Muscle layer of duodenum (tissue), 2 donors: ENCODE measurements at regions not wholly inside any gene's neighbourhood (a gene's known extent, or its start where the extent isn't known, plus 50 kb on each side); places are given as distances from the start of the nearest gene placed in this dataset.

Source experiments
- H3K27ac ChIP-seq: one replicate; pipeline ENCODE4 v1.7.0; 2013; ENCODE audit warnings: mild to moderate bottlenecking, low read length
- H3K27me3 ChIP-seq: one replicate; pipeline ENCODE4 v1.7.0; 2013; ENCODE audit warnings: low read depth, mild to moderate bottlenecking, control low read depth, low read length
- H3K36me3 ChIP-seq, 2 donors: one replicate each; pipeline ENCODE4 v1.7.0; 2013; ENCODE audit warnings: low read length in 2 of 2, control low read depth in 1 of 2, mild to moderate bottlenecking in 1 of 2; ENCODE audit not compliant: insufficient read depth in 2 of 2, control insufficient read depth in 1 of 2
- H3K4me1 ChIP-seq, 2 donors: one replicate each; pipeline ENCODE4 v1.7.0; 2013; ENCODE audit warnings: low read length in 2 of 2, mild to moderate bottlenecking in 2 of 2, control low read depth in 1 of 2, moderate library complexity in 1 of 2; ENCODE audit not compliant: insufficient read depth in 2 of 2, control insufficient read depth in 1 of 2
- H3K4me3 ChIP-seq, 2 donors: one replicate each; pipeline ENCODE4 v1.7.0; 2013; ENCODE audit warnings: low read length in 2 of 2, low read depth in 1 of 2, mild to moderate bottlenecking in 1 of 2
- H3K9me3 ChIP-seq, 2 donors: one replicate each; pipeline ENCODE4 v1.7.0; 2013; ENCODE audit warnings: low read length in 2 of 2, control low read depth in 1 of 2, mild to moderate bottlenecking in 1 of 2; ENCODE audit not compliant: control insufficient read depth in 1 of 2
- donor health status: healthy.

DNA sequence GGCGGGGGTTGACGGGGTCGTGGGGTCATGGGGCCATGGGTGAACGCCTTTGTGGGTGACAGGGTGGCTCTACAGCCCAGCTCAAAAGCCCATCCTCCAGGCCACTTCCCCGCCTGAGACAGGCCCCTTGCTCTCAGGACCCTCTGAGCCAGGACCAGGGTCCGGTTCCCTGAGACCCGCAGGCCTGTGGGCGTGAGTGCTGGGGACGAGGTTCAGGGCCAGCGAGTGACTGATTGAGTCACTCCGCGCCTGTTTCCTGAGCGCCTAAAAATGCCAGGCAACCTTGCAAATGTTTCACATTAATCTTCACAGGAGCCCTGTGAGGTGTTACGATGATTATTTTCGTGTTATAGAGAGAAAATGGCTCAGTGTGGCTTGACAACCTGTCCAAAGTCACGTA lies 97.8 kb downstream of the ZNF674 start:
- no peaks in the 10 kb centered on the region for H3K27me3 ChIP-seq
- peak overlapping the region; percentile 29 for H3K27ac ChIP-seq
- peak overlapping the region; percentile 71 to 78 for H3K4me3 ChIP-seq
- H3K36me3 ChIP-seq, result peaks cover 0 to 15% of the 10 kb centered on the region in 2 donors
- no peaks in the 10 kb centered on the region for H3K9me3 ChIP-seq
- peaks cover 0 to 9% of the 10 kb centered on the region in 2 donors for H3K4me1 ChIP-seq

DNA sequence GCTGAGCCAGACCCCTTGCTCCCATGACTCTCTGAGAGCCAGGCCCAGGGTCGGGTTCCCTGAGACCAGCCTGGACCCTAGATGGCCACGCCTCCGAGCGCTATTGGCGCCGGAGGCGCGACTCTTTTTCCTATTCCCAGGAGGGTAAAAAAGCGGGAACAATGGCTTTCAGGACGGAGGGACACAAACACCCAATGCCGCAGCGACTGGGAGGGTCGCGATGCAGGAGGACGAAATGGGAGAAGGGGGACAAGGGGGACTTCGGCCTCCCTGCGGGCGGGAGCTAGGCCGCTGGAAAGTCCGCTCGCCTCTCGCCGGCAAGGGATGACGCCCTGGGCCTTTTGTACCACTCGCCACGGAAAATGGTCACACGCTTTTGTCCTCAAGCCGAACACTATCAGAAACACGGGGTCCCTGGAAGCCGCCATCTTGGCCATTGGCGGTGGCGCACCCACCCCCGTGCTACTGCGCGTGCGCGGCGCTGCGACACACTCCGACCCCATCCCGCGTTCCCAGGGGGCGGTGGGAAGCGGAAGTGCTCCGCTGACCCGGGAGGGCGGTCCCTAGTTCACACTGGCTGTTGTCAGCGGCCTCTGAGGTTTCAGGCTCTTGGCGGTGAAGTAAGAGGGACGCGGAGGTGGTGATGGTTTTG lies 98.4 kb downstream of the ZNF674 start:
- Histone ChIP-seq H3K9me3 (no peaks in the 10 kb centered on the region), H3K27ac (peak overlapping the region; percentile 79), H3K36me3 (peaks cover 0 to 15% of the 10 kb centered on the region in 2 donors), H3K4me3 (peak overlapping the region; percentile 71 to 78), H3K4me1 (peaks cover 0 to 9% of the 10 kb centered on the region in 2 donors), H3K27me3 (no peaks in the 10 kb centered on the region)

DNA sequence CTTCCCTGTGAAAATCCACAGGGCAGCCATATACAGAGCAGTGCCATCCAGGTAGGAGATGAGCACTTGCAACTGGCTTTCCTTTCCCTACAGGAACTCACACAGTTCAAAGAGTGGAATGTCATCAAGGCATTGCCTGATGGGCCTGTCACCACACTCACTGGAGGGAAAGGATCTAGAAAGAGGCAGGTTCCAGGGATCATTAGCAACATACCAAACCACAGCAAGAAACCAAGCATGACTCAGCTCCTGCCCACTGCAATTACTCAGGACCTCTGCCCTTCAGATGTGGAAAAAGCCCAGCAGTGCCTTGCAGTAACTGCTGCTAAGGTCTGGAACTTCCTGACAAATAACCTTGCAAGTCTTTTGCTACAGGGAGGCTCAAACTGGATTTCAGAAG lies 101.2 kb downstream of the ZNF674 start:
- Histone ChIP-seq H3K4me3 (no peak overlapping the region), H3K9me3 (no peaks in the 10 kb centered on the region), H3K4me1 (peaks cover 0 to 9% of the 10 kb centered on the region in 2 donors), H3K27me3 (no peaks in the 10 kb centered on the region), H3K27ac (no peak overlapping the region), H3K36me3 (peaks cover 0 to 3% of the 10 kb centered on the region in 2 donors)

DNA sequence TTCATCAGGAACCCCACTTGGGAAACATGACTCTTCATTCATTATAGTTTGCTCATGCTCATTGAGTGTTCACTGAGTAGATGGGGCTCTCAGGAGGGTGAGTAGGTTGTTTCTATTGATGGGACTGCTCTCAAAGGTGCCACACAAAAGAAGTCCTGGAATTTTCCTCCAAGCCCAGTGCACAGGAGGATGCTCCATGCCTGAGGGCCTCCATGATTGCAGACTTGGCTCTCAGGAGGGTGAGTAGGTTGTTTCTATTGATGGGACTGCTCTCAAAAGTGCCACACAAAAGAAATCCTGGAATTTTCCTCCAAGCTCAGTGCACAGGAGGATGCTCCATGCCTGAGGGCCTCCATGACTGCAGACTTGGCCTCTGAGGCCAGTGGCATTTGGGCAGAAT lies 108.5 kb downstream of the ZNF674 start:
- Histone ChIP-seq H3K9me3 (no peaks in the 10 kb centered on the region), H3K27ac (no peak overlapping the region), H3K4me1 (no peaks in the 10 kb centered on the region), H3K27me3 (no peaks in the 10 kb centered on the region), H3K4me3 (no peak overlapping the region), H3K36me3 (no peaks in the 10 kb centered on the region)

DNA sequence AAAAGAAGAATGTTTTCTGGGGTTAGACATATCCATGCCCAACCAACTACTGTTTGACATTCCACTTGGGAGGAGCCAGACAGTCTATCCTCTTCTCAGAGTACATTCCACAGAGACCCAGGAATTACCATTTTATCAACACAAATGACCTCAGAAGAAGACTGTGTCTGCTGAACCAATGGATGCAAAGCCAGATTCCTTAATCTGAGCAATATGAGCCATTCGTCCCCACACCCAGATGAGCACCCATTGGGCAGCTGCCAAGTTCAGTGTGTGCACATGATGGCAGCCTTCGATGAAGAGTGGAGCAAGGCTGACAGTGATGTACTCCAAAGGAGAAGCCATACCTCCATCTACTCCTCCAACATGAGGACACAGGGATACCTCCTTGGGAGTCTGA lies 111.3 kb downstream of the ZNF674 start:
- H3K27me3 ChIP-seq, result no peaks in the 10 kb centered on the region

DNA sequence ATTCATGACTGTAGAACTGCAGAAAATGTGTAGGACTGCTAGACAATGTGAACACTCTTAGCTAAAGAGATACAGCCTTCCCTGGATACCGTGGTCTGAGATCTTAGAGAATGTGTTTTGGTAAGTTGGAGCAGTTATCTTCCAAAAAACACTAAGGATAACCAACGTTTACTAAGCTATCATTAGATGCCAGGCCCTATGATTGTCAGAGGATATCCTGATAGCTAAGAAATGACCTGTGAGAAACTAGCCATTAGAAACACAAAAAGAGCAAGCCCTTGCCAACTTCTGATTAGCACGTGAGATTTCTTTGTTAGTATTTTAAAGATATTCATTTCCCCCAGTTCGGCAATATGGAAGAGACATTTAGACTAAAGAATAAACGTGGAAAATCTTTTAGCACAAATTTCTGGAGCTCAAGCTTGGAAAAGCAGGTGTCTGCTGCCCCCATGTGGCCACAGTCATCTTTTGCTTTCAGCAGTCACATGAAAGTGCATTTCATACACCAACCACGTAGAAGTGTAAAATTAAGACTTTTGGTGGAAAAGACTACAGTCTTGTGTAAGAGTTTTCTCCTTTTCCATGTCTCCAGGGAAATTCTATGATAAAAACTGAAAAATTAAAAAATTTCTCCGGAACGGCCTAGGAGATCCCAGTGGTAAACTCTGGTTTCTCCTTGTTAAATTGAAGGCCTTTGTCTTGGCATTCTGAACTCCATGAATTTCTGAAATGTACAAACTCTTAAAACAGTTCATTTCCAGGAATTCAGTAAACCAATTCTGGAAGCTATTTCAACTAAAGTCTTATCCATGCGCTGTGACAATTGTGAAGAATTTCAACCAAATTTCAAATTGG lies 136.4 kb downstream of the ZNF674 start:
- H3K9me3 ChIP-seq, result no peaks in the 10 kb centered on the region

More for the DNA sequence above, 111.3 kb downstream of the ZNF674 start:
- no peak overlapping the region for H3K27ac ChIP-seq
- no peaks in the 10 kb centered on the region for H3K4me1 ChIP-seq
- H3K9me3 ChIP-seq, result no peaks in the 10 kb centered on the region
- no peaks in the 10 kb centered on the region for H3K36me3 ChIP-seq
- H3K4me3 ChIP-seq, result no peak overlapping the region

DNA sequence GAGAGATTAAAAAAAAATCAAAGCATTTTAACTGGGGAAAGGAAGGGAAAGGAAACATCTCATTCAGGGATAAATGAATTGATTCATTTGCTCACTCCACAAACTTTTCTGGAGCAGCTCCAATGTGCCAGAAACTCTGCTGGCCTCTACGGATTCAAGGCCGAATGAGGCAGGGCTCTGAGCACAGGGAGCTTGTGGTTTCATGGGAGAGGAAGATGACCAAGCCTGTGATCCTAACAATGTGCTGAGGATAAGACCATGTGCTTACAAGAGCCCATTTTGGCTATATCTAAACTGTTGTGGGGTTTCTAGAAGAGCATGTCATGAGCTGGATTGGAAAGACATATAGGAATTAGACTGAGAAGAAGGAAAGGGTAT lies 137.5 kb downstream of the ZNF674 start:
- Histone ChIP-seq H3K9me3 (no peaks in the 10 kb centered on the region), H3K4me3 (no peak overlapping the region), H3K27me3 (no peaks in the 10 kb centered on the region), H3K36me3 (no peaks in the 10 kb centered on the region), H3K4me1 (no peaks in the 10 kb centered on the region), H3K27ac (no peak overlapping the region)

More for the DNA sequence above, 136.4 kb downstream of the ZNF674 start:
- H3K4me3 ChIP-seq, result no peak overlapping the region
- H3K27ac ChIP-seq, result no peak overlapping the region
- H3K27me3 ChIP-seq, result no peaks in the 10 kb centered on the region
- H3K4me1 ChIP-seq, result no peaks in the 10 kb centered on the region
- H3K36me3 ChIP-seq, result no peaks in the 10 kb centered on the region

DNA sequence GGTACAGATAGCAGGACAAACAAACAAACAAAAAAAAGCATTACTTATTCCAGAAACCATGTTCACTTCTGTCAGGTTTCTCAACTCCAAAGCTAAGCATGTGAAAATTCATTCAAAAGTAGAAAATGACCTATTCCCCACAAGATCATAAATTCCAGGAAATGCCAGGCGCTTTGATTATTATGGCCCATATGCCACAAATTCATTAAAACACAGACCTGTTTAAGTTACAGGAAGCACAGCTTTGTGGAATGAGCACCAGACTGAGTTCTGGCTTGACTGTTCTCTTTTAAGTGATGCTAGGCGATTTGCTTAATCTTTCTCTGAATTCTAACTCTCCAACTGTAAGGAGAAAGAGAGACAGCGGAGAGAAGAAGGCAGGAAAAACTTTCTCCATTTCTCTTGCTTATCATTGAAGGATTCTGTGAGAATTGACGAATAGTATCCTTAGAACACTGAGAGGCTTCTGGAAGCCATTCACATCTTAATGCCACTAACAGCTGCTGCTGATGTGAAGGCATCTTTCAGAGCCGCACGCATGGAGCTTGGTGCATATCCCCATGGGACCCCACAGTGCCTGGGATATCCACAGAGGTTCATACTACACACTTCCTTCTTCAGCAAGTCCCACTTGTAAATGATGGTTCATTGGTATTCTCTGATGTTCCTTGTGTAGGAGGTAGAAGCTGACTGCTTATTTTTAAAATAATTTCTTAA lies 138.0 kb downstream of the ZNF674 start:
- H3K9me3 ChIP-seq, result no peaks in the 10 kb centered on the region
- H3K27ac ChIP-seq, result no peak overlapping the region
- no peaks in the 10 kb centered on the region for H3K36me3 ChIP-seq
- H3K27me3 ChIP-seq, result no peaks in the 10 kb centered on the region
- H3K4me1 ChIP-seq, result no peaks in the 10 kb centered on the region
- no peak overlapping the region for H3K4me3 ChIP-seq

DNA sequence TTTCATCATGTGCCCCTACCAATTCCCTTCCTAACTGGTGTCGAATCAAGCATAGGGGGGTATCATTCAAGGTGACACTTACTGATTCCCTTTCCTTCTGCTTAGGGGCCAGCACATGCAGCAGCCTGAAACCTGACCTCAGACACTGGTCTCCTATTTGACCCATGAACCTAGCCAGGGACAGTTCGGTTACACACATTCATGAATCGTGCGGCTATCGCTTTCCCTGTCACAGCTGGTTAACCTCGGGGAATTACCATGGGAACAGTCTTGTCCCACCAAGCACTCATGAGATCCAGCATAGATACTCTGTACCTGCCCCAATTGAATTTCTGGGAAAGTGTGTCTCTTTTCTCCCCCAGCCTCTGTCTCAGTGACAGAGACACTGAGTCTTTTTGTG lies 140.4 kb downstream of the ZNF674 start:
- H3K36me3 ChIP-seq, result no peaks in the 10 kb centered on the region
- no peaks in the 10 kb centered on the region for H3K27me3 ChIP-seq
- H3K4me3 ChIP-seq, result no peak overlapping the region
- no peaks in the 10 kb centered on the region for H3K4me1 ChIP-seq
- no peak overlapping the region for H3K27ac ChIP-seq
- no peaks in the 10 kb centered on the region for H3K9me3 ChIP-seq

DNA sequence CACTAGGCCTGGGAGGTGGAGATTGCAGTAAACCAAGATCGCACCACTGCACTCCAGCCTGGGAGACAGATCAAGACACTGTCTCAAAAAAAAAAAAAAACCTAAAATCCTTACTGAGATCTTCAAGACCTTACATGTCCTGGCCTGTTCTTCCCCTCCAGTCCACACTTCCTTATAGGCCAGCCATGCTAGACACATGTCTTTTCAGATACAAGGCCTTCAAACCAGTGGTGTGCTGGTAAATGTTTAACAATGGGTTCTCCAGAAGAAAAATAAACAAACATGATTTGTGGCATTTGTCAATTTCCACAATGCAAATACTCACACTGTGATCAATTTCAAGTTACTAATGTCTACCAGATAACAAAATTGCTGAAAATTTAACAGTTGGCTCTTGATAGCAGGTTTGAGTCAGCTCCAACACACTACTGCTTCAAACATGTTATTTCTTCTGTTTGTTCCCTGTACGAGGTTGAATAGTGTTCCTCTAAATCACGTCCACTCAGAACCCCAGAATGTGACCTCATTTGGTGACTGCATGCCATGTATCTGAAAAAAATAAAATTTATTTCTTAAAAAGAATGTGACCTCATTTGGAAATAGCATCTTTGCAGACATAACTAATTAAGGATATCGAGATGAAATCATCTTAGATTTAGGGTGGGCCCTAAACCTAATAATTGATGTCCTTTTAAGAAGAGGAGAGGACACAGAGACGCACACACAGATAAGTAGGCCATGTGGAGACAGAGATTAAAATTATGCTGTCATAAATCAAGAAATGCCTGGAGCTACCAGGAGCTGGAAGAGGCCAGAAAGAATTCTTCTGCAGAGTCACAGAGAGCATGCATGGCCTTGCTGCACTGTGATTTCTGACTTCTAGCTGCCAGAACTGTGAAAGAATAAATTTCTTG lies 144.4 kb downstream of the ZNF674 start:
- Histone ChIP-seq H3K27ac (no peak overlapping the region), H3K4me1 (no peaks in the 10 kb centered on the region), H3K27me3 (no peaks in the 10 kb centered on the region), H3K4me3 (no peak overlapping the region), H3K9me3 (no peaks in the 10 kb centered on the region), H3K36me3 (no peaks in the 10 kb centered on the region)
